NCI-H1092 (cell line): ENCODE measurements at regions not wholly inside any gene's neighbourhood (a gene's known extent, or its start where the extent isn't known, plus 50 kb on each side); places are given as distances from the start of the nearest gene placed in this dataset.
A peak's percentile ranks its signal among the peaks of the same experiment; 100 is the strongest.
"Not testable (repeated sequence)": the region's sequence is repeated elsewhere in the genome, so short reads cannot be mapped to it uniquely, and the experiment has no call there.

Source experiments
- DNase-seq: peaks from one replicate; lab custom pipeline; 2025; lab: John Stamatoyannopoulos, UW

GRCh38 chr2:64251497-64252250, 107.5 kb upstream of the PELI1 start:
- no peak for DNase-seq

GRCh38 chr2:64252251-64252978, 108.2 kb upstream of the PELI1 start:
- not testable (repeated sequence) for DNase-seq

GRCh38 chr2:64253421-64253820, 109.2 kb upstream of the PELI1 start:
- DNase-seq: not testable (repeated sequence)

GRCh38 chr2:64258566-64258965, 114.3 kb upstream of the PELI1 start:
- no peak for DNase-seq

- DNase-seq: peak; percentile 1
Measured at GRCh38 chr2:64259312-64259711, 115.1 kb upstream of the PELI1 start.

- DNase-seq: no peak
Measured at GRCh38 chr2:64260093-64260803, 116.0 kb upstream of the PELI1 start.

GRCh38 chr2:64260817-64261216, 116.6 kb upstream of the PELI1 start:
- DNase-seq: no peak

- DNase-seq: no peak
Measured at GRCh38 chr2:64262071-64262470, 117.9 kb upstream of the PELI1 start.

- DNase-seq: no peak
Measured at GRCh38 chr2:64262816-64263215, 118.6 kb upstream of the PELI1 start.

- no peak for DNase-seq
Measured at GRCh38 chr2:64263315-64263714, 119.1 kb upstream of the PELI1 start.

- no peak for DNase-seq
Measured at GRCh38 chr2:64267699-64268098, 123.5 kb upstream of the PELI1 start.

- DNase-seq: no peak
Measured at GRCh38 chr2:64268330-64269048, 124.3 kb upstream of the PELI1 start.

GRCh38 chr2:64273524-64274398, 129.5 kb upstream of the PELI1 start:
- DNase-seq: no peak

- no peak for DNase-seq
Measured at GRCh38 chr2:64274399-64275173, 130.4 kb upstream of the PELI1 start.

- DNase-seq: no peak
Measured at GRCh38 chr2:64275174-64275466, 130.9 kb upstream of the PELI1 start.

- no peak for DNase-seq
Measured at GRCh38 chr2:64276417-64277095, 132.3 kb upstream of the PELI1 start.

GRCh38 chr2:64277101-64277849, 133.1 kb upstream of the PELI1 start:
- DNase-seq: no peak

- DNase-seq: not testable (repeated sequence)
Measured at GRCh38 chr2:64280812-64281211, 136.6 kb upstream of the PELI1 start.

GRCh38 chr2:64283006-64283570, 138.9 kb upstream of the PELI1 start:
- DNase-seq: no peak
